Mesothelial cell of epicardium (in vitro differentiated cells): ENCODE measurements at regions not wholly inside any gene's neighbourhood (a gene's known extent, or its start where the extent isn't known, plus 50 kb on each side); places are given as distances from the start of the nearest gene placed in this dataset.

Source experiments
- DNase-seq, 2 experiments: peaks; one replicate each; pipeline ENCODE4 v3.0.0; 2021; ENCODE audit warnings: low spot score in 2 of 2; ENCODE audit not compliant: unreplicated experiment in 2 of 2
- H3K27ac Mint-ChIP-seq: 2 replicates; pipeline ENCODE4 v1.8.0; 2021; ENCODE audit warnings: mixed read lengths
- H3K27me3 Mint-ChIP-seq: 2 replicates; pipeline ENCODE4 v1.8.0; 2021; ENCODE audit warnings: low read depth, mixed read lengths
- H3K36me3 Mint-ChIP-seq: 2 replicates; pipeline ENCODE4 v1.8.0; 2021; ENCODE audit warnings: mixed read lengths
- H3K4me1 Mint-ChIP-seq: 2 replicates; pipeline ENCODE4 v1.8.0; 2021; ENCODE audit warnings: mixed read lengths
- H3K4me3 Mint-ChIP-seq: 2 replicates; pipeline ENCODE4 v1.8.0; 2021; ENCODE audit warnings: mild to moderate bottlenecking, moderate library complexity, mixed read lengths
- H3K9me3 Mint-ChIP-seq: 2 replicates; pipeline ENCODE4 v1.8.0; 2021; ENCODE audit warnings: mixed read lengths
- TF ChIP-seq, protein P1 (sequence below): fragments of 200-600 bp; sonication (generic); IDR thresholded peaks from one replicate; pipeline ENCODE4 v1.5.0; 2021; ENCODE audit warnings: antibody characterized with exemption; ENCODE audit not compliant: unreplicated experiment

DNA sequence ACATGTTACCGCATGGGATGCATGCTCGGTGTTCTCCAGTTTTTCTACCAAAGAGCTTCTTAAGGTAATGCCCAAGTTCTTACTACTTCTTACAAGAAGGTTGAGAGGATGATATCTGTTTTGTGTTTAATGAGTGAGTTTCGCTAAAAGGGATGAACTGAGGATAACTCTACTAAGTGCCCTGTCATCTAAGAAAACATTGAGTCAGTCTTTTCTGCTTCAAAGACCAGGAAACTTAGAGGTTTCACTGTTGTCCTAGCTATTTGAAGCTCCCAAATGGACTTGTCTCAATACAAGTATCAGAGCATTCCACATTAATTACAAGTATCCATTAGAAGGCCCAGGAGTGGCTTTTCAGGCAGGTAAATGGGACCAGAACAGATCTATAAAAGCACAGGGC is 296.2 kb downstream of the KBTBD8 start:
- Mint-ChIP-seq H3K4me1 (no peaks in the 10 kb centered on the region), H3K36me3 (no peaks in the 10 kb centered on the region), H3K9me3 (no peaks in the 10 kb centered on the region), H3K4me3 (no peak overlapping the region), H3K27me3 (no peaks in the 10 kb centered on the region), H3K27ac (no peak overlapping the region)
- TF ChIP-seq, protein P1, sequence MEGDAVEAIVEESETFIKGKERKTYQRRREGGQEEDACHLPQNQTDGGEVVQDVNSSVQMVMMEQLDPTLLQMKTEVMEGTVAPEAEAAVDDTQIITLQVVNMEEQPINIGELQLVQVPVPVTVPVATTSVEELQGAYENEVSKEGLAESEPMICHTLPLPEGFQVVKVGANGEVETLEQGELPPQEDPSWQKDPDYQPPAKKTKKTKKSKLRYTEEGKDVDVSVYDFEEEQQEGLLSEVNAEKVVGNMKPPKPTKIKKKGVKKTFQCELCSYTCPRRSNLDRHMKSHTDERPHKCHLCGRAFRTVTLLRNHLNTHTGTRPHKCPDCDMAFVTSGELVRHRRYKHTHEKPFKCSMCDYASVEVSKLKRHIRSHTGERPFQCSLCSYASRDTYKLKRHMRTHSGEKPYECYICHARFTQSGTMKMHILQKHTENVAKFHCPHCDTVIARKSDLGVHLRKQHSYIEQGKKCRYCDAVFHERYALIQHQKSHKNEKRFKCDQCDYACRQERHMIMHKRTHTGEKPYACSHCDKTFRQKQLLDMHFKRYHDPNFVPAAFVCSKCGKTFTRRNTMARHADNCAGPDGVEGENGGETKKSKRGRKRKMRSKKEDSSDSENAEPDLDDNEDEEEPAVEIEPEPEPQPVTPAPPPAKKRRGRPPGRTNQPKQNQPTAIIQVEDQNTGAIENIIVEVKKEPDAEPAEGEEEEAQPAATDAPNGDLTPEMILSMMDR = no peak
- DNase-seq = no peak

DNA sequence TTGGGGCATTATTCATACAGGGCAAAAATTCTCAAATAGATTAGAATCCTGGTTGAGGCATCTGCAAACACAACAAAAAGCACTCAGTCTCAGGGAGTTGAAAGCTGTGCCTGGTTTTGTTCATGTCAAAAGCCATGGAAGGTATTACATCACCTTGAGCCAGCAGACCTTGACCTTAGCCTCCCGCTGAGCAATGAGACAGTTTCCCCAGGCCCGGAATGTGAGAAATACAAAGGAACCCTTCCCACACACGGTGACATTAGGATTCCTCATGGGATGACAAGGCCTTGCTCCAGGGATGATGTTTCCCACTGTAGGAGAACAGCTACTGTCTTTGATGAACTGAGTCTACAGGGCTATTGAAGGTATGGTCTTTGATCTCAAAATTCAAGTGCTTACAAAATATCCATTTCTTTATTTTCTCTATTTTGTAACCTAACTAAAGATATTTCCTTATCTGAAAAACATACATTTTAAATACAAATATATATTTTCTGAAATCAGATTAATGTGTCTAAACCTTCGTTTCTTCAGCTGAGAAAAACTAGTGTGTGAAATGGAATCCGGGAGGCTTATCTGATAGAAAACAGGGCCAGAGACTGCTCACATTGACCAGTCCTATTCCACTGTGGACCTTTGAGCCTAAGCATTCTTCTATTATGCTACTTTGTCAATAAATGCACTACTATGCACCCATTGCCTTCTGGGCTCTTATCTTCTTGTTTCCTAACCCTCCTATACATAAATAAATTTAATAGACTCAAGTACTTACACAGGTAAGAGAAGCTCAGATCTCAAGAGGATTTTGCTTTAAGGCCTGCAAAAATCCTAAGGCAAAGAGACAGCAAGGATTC is 298.2 kb downstream of the KBTBD8 start:
- no peak overlapping the region for H3K27ac Mint-ChIP-seq
- DNase-seq = no peak
- H3K27me3 Mint-ChIP-seq = no peaks in the 10 kb centered on the region
- TF ChIP-seq, protein P1 = no peak
- no peaks in the 10 kb centered on the region for H3K9me3 Mint-ChIP-seq
- H3K4me3 Mint-ChIP-seq = no peak overlapping the region
- peaks cover 3% of the 10 kb centered on the region for H3K4me1 Mint-ChIP-seq
- H3K36me3 Mint-ChIP-seq = no peaks in the 10 kb centered on the region

DNA sequence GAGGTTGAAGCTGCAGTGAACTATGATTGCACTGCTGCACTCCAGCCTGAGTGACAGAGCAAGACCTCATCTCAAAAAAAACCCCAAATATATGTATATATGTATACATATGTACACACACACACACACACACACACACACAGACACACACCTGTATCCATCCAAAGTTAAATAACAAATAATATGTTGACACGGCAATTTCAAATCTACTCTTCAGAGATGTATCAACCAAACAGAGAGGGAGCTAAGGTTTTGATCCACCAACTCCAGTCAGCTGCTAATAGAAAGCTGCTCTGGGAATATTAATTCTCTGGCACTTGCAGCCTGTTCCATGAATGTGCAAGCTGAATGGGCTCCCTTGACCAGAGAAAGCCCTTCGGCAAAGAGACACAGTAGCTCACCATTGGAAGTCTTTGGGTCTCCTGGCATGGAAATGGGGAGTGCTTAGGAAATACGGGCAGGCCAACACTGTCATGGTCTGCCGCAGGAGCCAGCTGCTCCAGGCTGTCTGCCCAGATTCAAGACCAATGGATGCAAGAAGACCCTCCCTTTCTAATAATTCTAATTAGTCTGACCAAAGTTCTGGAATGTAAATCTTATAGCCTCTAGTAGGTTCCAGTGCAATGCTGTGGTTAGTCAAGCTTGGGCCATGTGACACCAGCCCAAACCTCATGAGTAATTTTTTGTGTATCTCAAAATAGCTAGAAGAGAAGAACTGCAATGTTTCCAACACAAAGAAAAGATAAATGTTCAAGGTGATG is 299.8 kb downstream of the KBTBD8 start:
- TF ChIP-seq, protein P1 = no peak
- Mint-ChIP-seq H3K27ac (no peak overlapping the region), H3K9me3 (no peaks in the 10 kb centered on the region), H3K27me3 (no peaks in the 10 kb centered on the region), H3K4me3 (no peak overlapping the region), H3K4me1 (peaks cover 3% of the 10 kb centered on the region), H3K36me3 (no peaks in the 10 kb centered on the region)
- no peak for DNase-seq

DNA sequence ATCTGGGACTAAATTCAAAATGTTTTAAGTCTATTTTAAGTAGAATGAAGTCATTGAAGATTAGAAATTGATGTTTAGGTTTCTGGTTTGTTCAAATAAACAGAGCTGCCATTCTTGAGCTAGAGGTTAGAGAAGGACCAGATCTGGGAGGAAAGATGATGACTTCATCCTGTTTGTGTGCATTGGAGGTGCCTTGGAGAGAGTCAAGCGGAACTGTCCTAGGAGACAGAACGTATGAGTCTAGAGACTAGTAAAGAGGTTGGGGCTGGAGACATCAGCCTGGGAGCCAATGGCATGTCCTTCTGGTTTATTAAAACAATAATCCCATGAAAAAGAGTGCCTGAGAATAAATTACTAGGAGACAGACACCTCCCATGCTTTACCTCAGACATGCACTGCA is 303.4 kb downstream of the KBTBD8 start:
- no peaks in the 10 kb centered on the region for H3K27me3 Mint-ChIP-seq
- no peak overlapping the region for H3K27ac Mint-ChIP-seq
- peaks cover 3% of the 10 kb centered on the region for H3K4me1 Mint-ChIP-seq
- no peaks in the 10 kb centered on the region for H3K9me3 Mint-ChIP-seq
- TF ChIP-seq, protein P1 = no peak
- H3K4me3 Mint-ChIP-seq = no peak overlapping the region
- no peaks in the 10 kb centered on the region for H3K36me3 Mint-ChIP-seq
- DNase-seq = no peak

DNA sequence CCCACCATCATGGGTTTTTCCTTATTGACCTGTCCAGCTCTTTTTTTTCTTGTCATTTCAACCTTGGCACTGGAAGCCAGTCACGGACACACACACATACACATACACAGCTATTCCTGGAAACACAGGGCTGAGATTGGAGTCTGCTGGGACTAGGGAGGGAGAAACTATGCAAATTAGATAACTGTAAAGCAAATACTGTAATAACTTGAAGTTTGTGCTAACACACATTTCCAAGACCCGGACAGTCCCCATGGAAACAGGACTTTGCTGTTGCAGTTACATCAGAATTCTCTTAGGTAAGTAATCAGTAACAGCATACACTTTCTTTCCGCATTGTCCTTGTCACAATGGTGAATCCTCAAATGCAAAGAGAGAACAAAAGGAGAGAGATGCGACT is 304.4 kb downstream of the KBTBD8 start:
- DNase-seq = no peak
- peaks cover 3% of the 10 kb centered on the region for H3K4me1 Mint-ChIP-seq
- H3K27me3 Mint-ChIP-seq = no peaks in the 10 kb centered on the region

More for the DNA sequence above, 304.4 kb downstream of the KBTBD8 start:
- TF ChIP-seq, protein P1 = no peak
- H3K9me3 Mint-ChIP-seq = no peaks in the 10 kb centered on the region
- no peak overlapping the region for H3K27ac Mint-ChIP-seq
- no peaks in the 10 kb centered on the region for H3K36me3 Mint-ChIP-seq
- no peak overlapping the region for H3K4me3 Mint-ChIP-seq
